ENCODE measurements at regions not wholly inside any gene's neighbourhood (a gene's known extent, or its start where the extent isn't known, plus 50 kb on each side); places are given as distances from the start of the nearest gene placed in this dataset.
"Not testable (repeated sequence)": the region's sequence is repeated elsewhere in the genome, so short reads cannot be mapped to it uniquely, and the experiment has no call there.

GRCh38 chr22:38375784-38376183 lies 58.6 kb upstream of the CSNK1E start:
- peak overlapping the region in 9 of 11 experiments; percentile 39 to 89 (median 85); a peak in 15 of 22 replicates for H3K4me2 ChIP-seq

GRCh38 chr22:38375005-38375404 lies 57.8 kb upstream of the CSNK1E start:
- H3K9ac ChIP-seq, H3K4me3 ChIP-seq, H3K27me3 ChIP-seq, H4K20me1 ChIP-seq: not testable (repeated sequence)
- peaks cover 12 to 23% (median 19%) of the 10 kb centered on the region in 11 experiments for H3K9me3 ChIP-seq (replicated peaks in 1 of 11)
- H3K36me3 ChIP-seq, result peaks cover 0 to 11% (median 0%) of the 10 kb centered on the region in 11 experiments; a peak in 3 of 22 replicates
- peaks cover 21 to 32% (median 29%) of the 10 kb centered on the region in 10 experiments for H3K4me1 ChIP-seq
- peak overlapping the region; percentile 39 to 89 (median 79) for H3K4me2 ChIP-seq
- peak overlapping the region in 5 of 11 experiments; percentile 77 to 84 (median 81); a peak in 11 of 22 replicates for H3K27ac ChIP-seq

More at GRCh38 chr22:38375784-38376183, 58.6 kb upstream of the CSNK1E start:
- not testable (repeated sequence) for H3K9ac ChIP-seq, H4K20me1 ChIP-seq, H3K27me3 ChIP-seq, H3K4me3 ChIP-seq
- H3K36me3 ChIP-seq, result peaks cover 0 to 11% (median 0%) of the 10 kb centered on the region in 11 experiments; a peak in 3 of 22 replicates
- H3K9me3 ChIP-seq (replicated peaks in 1 of 11), result peaks cover 12 to 23% (median 19%) of the 10 kb centered on the region in 11 experiments
- 0 out of 22 replicates have a peak overlapping the region, but pooled peaks of 1 of the 11 experiments have one; percentile 84 for H3K27ac ChIP-seq
- H3K4me1 ChIP-seq, result peaks cover 21 to 32% (median 29%) of the 10 kb centered on the region in 10 experiments

- Histone ChIP-seq H3K27ac (peak overlapping the region in 10 of 11 experiments; percentile 46 to 84 (median 78); a peak in 19 of 22 replicates), H3K9me3 (replicated peaks in 1 of 11) (peaks cover 12 to 23% (median 19%) of the 10 kb centered on the region in 11 experiments), H3K4me1 (peaks cover 26 to 32% (median 29%) of the 10 kb centered on the region in 10 experiments), H3K9ac (peak overlapping the region in 9 of 11 experiments; percentile 18 to 72 (median 61); a peak in 14 of 22 replicates), H3K4me2 (peak overlapping the region; percentile 72 to 89 (median 85))
- H3K4me3 ChIP-seq, H3K36me3 ChIP-seq, H3K27me3 ChIP-seq, H4K20me1 ChIP-seq: not testable (repeated sequence)
Observed at GRCh38 chr22:38374433-38374831, 57.2 kb upstream of the CSNK1E start.

GRCh38 chr22:38373783-38374432 lies 56.7 kb upstream of the CSNK1E start:
- Histone ChIP-seq H3K4me3 (peak overlapping the region in 2 of 10 experiments; percentile 9 to 42; a peak in 3 of 20 replicates), H3K27ac (peak overlapping the region in 10 of 11 experiments; percentile 46 to 84 (median 78); a peak in 20 of 22 replicates), H3K4me2 (peak overlapping the region; percentile 72 to 89 (median 85))

GRCh38 chr22:38372665-38373064 lies 55.4 kb upstream of the CSNK1E start:
- not testable (repeated sequence) for H3K36me3 ChIP-seq, H3K27me3 ChIP-seq, H4K20me1 ChIP-seq, H3K4me2 ChIP-seq, H3K4me3 ChIP-seq, H3K9ac ChIP-seq
- H3K27ac ChIP-seq, result peak overlapping the region in 2 of 11 experiments; percentile 81 to 84; a peak in 1 of 22 replicates
- H3K4me1 ChIP-seq, result peaks cover 29 to 39% (median 32%) of the 10 kb centered on the region in 10 experiments
- peaks cover 12 to 23% (median 19%) of the 10 kb centered on the region in 11 experiments for H3K9me3 ChIP-seq (replicated peaks in 1 of 11)

More at GRCh38 chr22:38373783-38374432, 56.7 kb upstream of the CSNK1E start:
- peak overlapping the region in 9 of 11 experiments; percentile 18 to 72 (median 66); a peak in 13 of 22 replicates for H3K9ac ChIP-seq
- H4K20me1 ChIP-seq, H3K36me3 ChIP-seq, H3K27me3 ChIP-seq: not testable (repeated sequence)
- H3K4me1 ChIP-seq, result peaks cover 27 to 34% (median 31%) of the 10 kb centered on the region in 10 experiments
- peaks cover 12 to 23% (median 19%) of the 10 kb centered on the region in 11 experiments for H3K9me3 ChIP-seq (replicated peaks in 1 of 11)

GRCh38 chr22:38370490-38370889 lies 53.3 kb upstream of the CSNK1E start:
- not testable (repeated sequence) for H3K27me3 ChIP-seq, H3K4me3 ChIP-seq, H3K9ac ChIP-seq, H4K20me1 ChIP-seq, H3K4me2 ChIP-seq, H3K36me3 ChIP-seq, H3K27ac ChIP-seq
- peaks cover 21 to 33% (median 27%) of the 10 kb centered on the region in 10 experiments for H3K4me1 ChIP-seq
- peaks cover 12 to 23% (median 19%) of the 10 kb centered on the region in 11 experiments for H3K9me3 ChIP-seq (replicated peaks in 1 of 11)

GRCh38 chr22:38369132-38369531 lies 51.9 kb upstream of the CSNK1E start:
- not testable (repeated sequence) for H3K27me3 ChIP-seq, H3K36me3 ChIP-seq, H3K4me3 ChIP-seq, H4K20me1 ChIP-seq
- peaks cover 12 to 23% (median 19%) of the 10 kb centered on the region in 11 experiments for H3K9me3 ChIP-seq (replicated peaks in 1 of 11)
- H3K4me2 ChIP-seq, result peak overlapping the region in 8 of 11 experiments; percentile 18 to 60 (median 40); a peak in 7 of 22 replicates
- peaks cover 7 to 19% (median 13%) of the 10 kb centered on the region in 10 experiments for H3K4me1 ChIP-seq
- peak overlapping the region in 1 of 11 experiments; percentile 43; a peak in 1 of 22 replicates for H3K9ac ChIP-seq
- H3K27ac ChIP-seq, result peak overlapping the region in 7 of 11 experiments; percentile 56 to 69 (median 60); a peak in 14 of 22 replicates
